Retinal pigment epithelial cell (primary cell): ENCODE measurements at regions not wholly inside any gene's neighbourhood (a gene's known extent, or its start where the extent isn't known, plus 50 kb on each side); places are given as distances from the start of the nearest gene placed in this dataset.

Source experiments
- DNase-seq: peaks from one replicate; pipeline ENCODE4 v3.0.0-alpha.2; 2010; ENCODE audit warnings: low read depth
- H3K4me3 ChIP-seq: 2 replicates; pipeline ENCODE4 v1.5.1; 2011; ENCODE audit warnings: mild to moderate bottlenecking, low read length, control low read depth, moderate library complexity
- TF ChIP-seq, protein P1 (sequence below): conservative IDR thresholded peaks from 2 replicates; pipeline ENCODE4 v1.5.1; 2011; ENCODE audit warnings: low read depth, low read length, control low read depth, inconsistent platforms

DNA sequence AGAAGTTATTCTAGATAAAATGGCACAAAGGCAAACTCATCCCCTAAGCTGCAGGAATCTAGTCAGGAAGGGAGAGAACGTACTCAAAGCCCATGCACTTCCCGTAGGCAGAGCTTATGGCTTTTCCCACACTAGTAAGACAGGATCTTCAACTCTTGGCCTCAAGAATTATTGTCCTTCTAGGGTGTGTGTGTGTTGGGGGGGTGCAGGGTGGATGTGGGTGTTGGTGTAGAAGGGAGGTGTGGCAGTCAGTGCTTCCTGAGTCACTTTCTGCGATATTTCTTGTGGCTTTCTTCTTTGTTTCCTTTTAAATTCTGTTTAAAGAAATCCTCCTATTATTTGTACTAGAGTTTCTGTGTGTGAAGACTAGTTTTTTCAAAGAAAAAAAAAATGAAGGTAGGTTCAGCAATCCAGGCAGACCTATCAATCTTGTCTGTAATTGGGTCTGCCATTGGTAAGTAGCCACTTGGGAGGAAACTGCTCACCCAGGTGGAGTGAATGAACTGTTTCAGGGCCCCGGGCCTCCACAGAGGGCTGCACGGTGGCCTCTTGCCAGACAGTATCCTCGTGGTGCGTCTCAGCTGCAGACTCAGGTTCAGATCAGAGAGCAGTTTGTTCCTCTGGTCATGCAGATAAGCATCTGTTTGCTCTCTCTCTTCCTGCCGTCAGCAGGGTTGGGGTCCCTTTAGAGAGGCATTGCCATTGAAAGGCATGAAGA lies 131.9 kb downstream of the NPR3 start:
- no peak for DNase-seq
- H3K4me3 ChIP-seq: no peak overlapping the region
- TF ChIP-seq, protein P1, sequence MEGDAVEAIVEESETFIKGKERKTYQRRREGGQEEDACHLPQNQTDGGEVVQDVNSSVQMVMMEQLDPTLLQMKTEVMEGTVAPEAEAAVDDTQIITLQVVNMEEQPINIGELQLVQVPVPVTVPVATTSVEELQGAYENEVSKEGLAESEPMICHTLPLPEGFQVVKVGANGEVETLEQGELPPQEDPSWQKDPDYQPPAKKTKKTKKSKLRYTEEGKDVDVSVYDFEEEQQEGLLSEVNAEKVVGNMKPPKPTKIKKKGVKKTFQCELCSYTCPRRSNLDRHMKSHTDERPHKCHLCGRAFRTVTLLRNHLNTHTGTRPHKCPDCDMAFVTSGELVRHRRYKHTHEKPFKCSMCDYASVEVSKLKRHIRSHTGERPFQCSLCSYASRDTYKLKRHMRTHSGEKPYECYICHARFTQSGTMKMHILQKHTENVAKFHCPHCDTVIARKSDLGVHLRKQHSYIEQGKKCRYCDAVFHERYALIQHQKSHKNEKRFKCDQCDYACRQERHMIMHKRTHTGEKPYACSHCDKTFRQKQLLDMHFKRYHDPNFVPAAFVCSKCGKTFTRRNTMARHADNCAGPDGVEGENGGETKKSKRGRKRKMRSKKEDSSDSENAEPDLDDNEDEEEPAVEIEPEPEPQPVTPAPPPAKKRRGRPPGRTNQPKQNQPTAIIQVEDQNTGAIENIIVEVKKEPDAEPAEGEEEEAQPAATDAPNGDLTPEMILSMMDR: no peak

DNA sequence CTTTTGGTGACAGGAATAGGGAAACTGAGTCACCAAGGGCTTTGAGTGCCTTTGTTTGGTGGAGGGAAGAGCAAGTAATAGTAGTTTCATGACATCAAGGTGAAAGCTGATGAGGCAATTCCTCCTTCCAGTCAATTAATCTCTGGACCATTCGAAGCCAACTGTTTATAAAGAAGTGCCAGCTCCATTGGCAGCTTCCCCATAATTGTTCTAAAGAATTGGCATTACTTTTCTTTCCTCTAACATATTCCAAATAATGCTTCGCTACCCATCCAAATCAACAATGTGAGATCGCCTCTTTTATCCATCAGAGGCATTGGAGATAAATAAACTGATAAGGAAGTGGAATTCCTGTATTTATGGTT lies 132.4 kb downstream of the NPR3 start:
- no peak for DNase-seq
- H3K4me3 ChIP-seq: no peak overlapping the region
- TF ChIP-seq, protein P1: no peak

DNA sequence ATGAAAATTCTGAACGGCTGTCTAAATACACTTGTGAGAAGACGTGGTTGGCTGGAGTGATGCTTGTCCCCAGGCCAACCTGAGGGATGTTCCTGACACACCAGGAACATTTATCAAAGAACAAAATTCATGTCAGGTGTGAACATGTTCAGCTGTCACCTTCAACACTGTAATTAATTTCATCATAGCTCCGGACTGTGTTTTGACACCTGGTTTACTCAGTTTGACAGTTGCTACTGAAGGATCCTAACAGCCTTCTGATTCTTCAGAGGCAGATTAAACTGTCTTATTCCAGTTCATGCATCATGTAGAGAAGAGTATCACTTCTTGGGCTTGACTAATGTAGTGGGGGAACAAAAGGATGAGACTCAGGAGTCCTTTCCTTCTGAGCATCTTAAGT lies 134.1 kb downstream of the NPR3 start:
- no peak for DNase-seq
- no peak overlapping the region for H3K4me3 ChIP-seq
- TF ChIP-seq, protein P1: no peak

DNA sequence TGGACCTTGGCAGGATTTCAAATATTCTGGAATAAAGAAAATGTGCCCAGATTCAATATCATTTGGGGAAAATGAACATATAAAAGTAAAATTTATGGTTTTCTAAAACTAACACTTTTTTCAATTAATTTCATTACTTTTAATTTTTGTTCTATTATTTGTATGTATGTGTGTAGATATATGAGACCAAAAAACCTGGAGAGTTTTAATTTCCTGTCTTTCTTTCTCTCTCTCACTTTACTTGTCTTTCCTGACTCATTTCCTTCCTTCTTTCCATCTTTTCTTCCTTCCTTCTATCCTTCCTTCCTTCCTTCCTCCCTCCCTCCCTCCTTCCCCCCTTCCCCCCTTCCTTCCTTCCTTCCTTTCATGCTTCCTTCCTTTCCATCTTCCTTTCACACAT lies 137.0 kb downstream of the NPR3 start:
- TF ChIP-seq, protein P1: no peak
- no peak for DNase-seq
- H3K4me3 ChIP-seq: no peak overlapping the region

DNA sequence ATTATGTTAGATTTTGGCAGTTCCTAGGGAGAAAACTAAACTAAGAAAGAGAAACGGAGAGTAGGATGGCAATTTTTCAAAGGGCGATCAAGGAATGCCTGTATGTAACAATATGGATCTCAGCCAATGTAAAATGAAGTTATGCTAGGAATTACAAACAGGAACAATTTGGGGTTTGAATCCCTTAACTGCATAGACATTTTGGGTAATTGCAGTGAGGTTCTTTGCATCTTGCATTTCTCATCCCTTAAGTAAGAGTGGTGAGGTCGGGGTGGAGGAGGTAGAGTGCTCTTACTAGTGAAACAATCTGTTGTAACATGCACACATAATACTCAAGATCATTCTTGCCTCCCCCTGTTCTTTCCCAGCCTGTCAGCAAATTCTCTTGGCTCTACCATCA lies 137.6 kb downstream of the NPR3 start:
- TF ChIP-seq, protein P1: no peak
- DNase-seq: no peak
- H3K4me3 ChIP-seq: no peak overlapping the region

DNA sequence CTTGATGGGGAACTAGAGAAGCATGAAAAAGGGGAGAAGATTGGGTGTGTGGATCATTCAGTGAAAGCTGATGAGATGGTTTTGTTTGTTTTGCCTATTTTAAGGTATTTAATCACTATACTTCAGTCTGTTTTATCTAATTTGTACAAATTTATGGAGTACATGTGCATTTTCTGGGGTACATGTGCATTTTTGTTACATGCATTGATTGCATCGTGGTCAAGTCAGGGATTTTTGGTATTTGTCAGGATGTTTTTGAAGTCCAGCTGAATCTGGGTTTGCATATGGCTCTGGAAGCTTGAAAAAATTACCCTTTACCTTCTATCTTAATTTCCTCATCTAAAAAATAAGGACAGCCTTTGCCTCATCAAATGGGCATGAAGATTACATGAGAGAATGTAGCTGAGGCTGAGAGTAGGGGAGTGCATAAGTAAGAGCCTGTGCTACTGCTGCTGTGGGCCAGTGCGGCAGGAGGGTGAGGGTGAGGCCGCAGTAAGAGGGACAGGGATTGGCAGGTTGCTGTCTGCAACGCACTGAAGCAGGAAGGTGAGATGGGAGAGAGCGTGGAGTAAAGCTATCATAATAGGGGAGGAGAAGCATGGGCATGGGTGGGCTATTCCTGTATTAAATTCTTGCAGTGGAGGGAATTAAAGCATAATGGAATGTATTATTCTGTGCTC lies 139.8 kb downstream of the NPR3 start:
- no peak overlapping the region for H3K4me3 ChIP-seq
- TF ChIP-seq, protein P1: no peak
- DNase-seq: no peak
